H1 (cell line): ENCODE measurements at regions not wholly inside any gene's neighbourhood (a gene's known extent, or its start where the extent isn't known, plus 50 kb on each side); places are given as distances from the start of the nearest gene placed in this dataset.

Experiments
- CTCF ChIA-PET: fragments of 300-600 bp; sonication (Branson Sonifier 250); formaldehyde crosslinking; loops from one replicate; lab custom pipeline; 2021; ENCODE audit not compliant: partially characterized antibody; lab: Charles Lee
- POLR2A ChIA-PET: fragments of 300-600 bp; sonication (Branson Sonifier 250); formaldehyde crosslinking; loops from one replicate; lab custom pipeline; 2021; ENCODE audit warnings: inconsistent platforms; ENCODE audit not compliant: partially characterized antibody; lab: Charles Lee
- DNase-seq, 2 experiments: peaks; one replicate each; pipeline versions ENCODE4 v3.0.0 to v3.0.0-alpha.2; 2010 to 2022; ENCODE audit warnings: low spot score in 2 of 2, low read depth in 1 of 2, mixed read lengths in 1 of 2
- FAIRE-seq: peaks from 2 replicates; lab custom pipeline; 2011; peaks lifted over from hg19 to GRCh38; lab: Jason Lieb, UNC
- H2AFZ ChIP-seq: 2 replicates; pipeline ENCODE4 v1.8.1; 2012; ENCODE audit warnings: low read length, inconsistent platforms
- H2AK5ac ChIP-seq: 2 replicates; pipeline ENCODE4 v1.6.1; 2013; ENCODE audit warnings: low read depth, low read length
- H2BK120ac ChIP-seq: replicated peaks from 2 replicates; pipeline ENCODE3; 2013; ENCODE audit warnings: low read depth, low read length, inconsistent platforms
- H2BK12ac ChIP-seq: 2 replicates; pipeline ENCODE4 v1.6.1; 2013; ENCODE audit warnings: low read depth, low read length
- H2BK15ac ChIP-seq: 2 replicates; pipeline ENCODE4 v1.6.1; 2013; ENCODE audit warnings: low read length
- H2BK20ac ChIP-seq: 2 replicates; pipeline ENCODE4 v1.6.1; 2013; ENCODE audit warnings: low read length
- H2BK5ac ChIP-seq: 2 replicates; pipeline ENCODE4 v1.6.1; 2013; ENCODE audit warnings: low read depth, low read length
- H3K14ac ChIP-seq: 2 replicates; pipeline ENCODE4 v1.6.1; 2013; ENCODE audit warnings: inconsistent platforms; ENCODE audit not compliant: insufficient read length
- H3K18ac ChIP-seq: 2 replicates; pipeline ENCODE4 v1.6.1; 2013; ENCODE audit warnings: low read length; ENCODE audit errors: extremely low read depth
- H3K23ac ChIP-seq: 2 replicates; pipeline ENCODE4 v1.6.1; 2013; ENCODE audit warnings: inconsistent platforms; ENCODE audit not compliant: insufficient read length
- H3K23me2 ChIP-seq: 2 replicates; pipeline ENCODE4 v1.6.1; 2013; ENCODE audit warnings: low read depth, low read length
- H3K27ac ChIP-seq: 2 replicates; pipeline ENCODE4 v1.6.1; 2011; ENCODE audit warnings: low read depth, low read length, inconsistent platforms
- H3K27me3 ChIP-seq, 4 experiments: replicated peaks in 1 of 4; 1 replicate in 1 of 4; 2 replicates in 3 of 4; pipeline versions ENCODE4 v1.6.1 to v1.8.1; 2011 to 2013; ENCODE audit warnings: low read length in 3 of 4, mild to moderate bottlenecking in 3 of 4, inconsistent platforms in 2 of 4, mixed read lengths in 2 of 4, moderate library complexity in 1 of 4; ENCODE audit not compliant: control insufficient read depth in 3 of 4, insufficient read depth in 3 of 4; ENCODE audit errors: extremely low read depth in 1 of 4
- H3K36me3 ChIP-seq, 4 experiments: 2 replicates each; pipeline versions ENCODE4 v1.6.1 to v1.8.1; 2011 to 2013; ENCODE audit warnings: mild to moderate bottlenecking in 4 of 4, low read length in 3 of 4, moderate library complexity in 2 of 4, control low read depth in 1 of 4, inconsistent platforms in 1 of 4; ENCODE audit not compliant: insufficient read depth in 4 of 4, control insufficient read depth in 2 of 4
- H3K4ac ChIP-seq: replicated peaks from 2 replicates; pipeline ENCODE3; 2013; ENCODE audit warnings: low read length, low read depth, mixed read lengths, inconsistent platforms; ENCODE audit not compliant: insufficient read length
- H3K4me1 ChIP-seq, 4 experiments: replicated peaks in 1 of 4; 1 replicate in 1 of 4; 2 replicates in 3 of 4; pipeline versions ENCODE4 v1.6.1 to v1.8.1; 2011 to 2013; ENCODE audit warnings: low read length in 3 of 4, inconsistent platforms in 2 of 4, mixed read lengths in 1 of 4; ENCODE audit not compliant: insufficient read depth in 4 of 4, control insufficient read depth in 3 of 4
- H3K4me2 ChIP-seq, 2 experiments: 2 replicates each; pipeline versions ENCODE4 v1.6.1 to v1.8.1; 2011 to 2013; ENCODE audit warnings: low read depth in 2 of 2, low read length in 2 of 2, control low read depth in 1 of 2, inconsistent platforms in 1 of 2, mild to moderate bottlenecking in 1 of 2; ENCODE audit not compliant: insufficient read depth in 1 of 2
- H3K4me3 ChIP-seq, 4 experiments: fragments of 200-600, 300-600 bp in 1 of 4; sonication (generic), shearing (Covaris generic), sonication (Bioruptor Twin) in 1 of 4; 2 replicates each; pipeline versions ENCODE4 v1.5.1 to v1.8.1; 2011 to 2016; ENCODE audit warnings: low read length in 4 of 4, low read depth in 3 of 4, control low read depth in 2 of 4, inconsistent platforms in 2 of 4, mild to moderate bottlenecking in 2 of 4, mixed read lengths in 1 of 4, moderate library complexity in 1 of 4; ENCODE audit not compliant: insufficient read depth in 2 of 4; ENCODE audit errors: extremely low read depth in 1 of 4
- H3K56ac ChIP-seq: replicated peaks from 2 replicates; pipeline ENCODE3; 2013; ENCODE audit warnings: low read depth, mild to moderate bottlenecking, mixed read lengths, low read length, inconsistent platforms; ENCODE audit not compliant: insufficient read length
- H3K79me1 ChIP-seq: 2 replicates; pipeline ENCODE4 v1.6.1; 2013; ENCODE audit warnings: low read depth, low read length, control low read depth
- H3K79me2 ChIP-seq, 2 experiments: 2 replicates each; pipeline versions ENCODE4 v1.6.1 to v1.8.1; 2012 to 2013; ENCODE audit warnings: low read length in 2 of 2, mild to moderate bottlenecking in 2 of 2, inconsistent platforms in 1 of 2; ENCODE audit not compliant: insufficient read depth in 2 of 2, control insufficient read depth in 1 of 2
- H3K9ac ChIP-seq, 4 experiments: replicated peaks in 1 of 4; 1 replicate in 1 of 4; 2 replicates in 3 of 4; pipeline versions ENCODE4 v1.6.1 to v1.8.1; 2011 to 2013; ENCODE audit warnings: low read depth in 3 of 4, low read length in 3 of 4, control low read depth in 2 of 4, mild to moderate bottlenecking in 2 of 4, moderate library complexity in 2 of 4, inconsistent platforms in 1 of 4; ENCODE audit errors: extremely low read depth in 1 of 4
- H3K9me3 ChIP-seq, 2 experiments: 2 replicates each; pipeline versions ENCODE4 v1.6.1 to v1.8.1; 2012 to 2013; ENCODE audit warnings: mild to moderate bottlenecking in 2 of 2, moderate library complexity in 2 of 2, control low read depth in 1 of 2, inconsistent platforms in 1 of 2, low read depth in 1 of 2, low read length in 1 of 2, mixed read lengths in 1 of 2; ENCODE audit not compliant: insufficient read depth in 2 of 2
- H4K20me1 ChIP-seq, 2 experiments: replicated peaks in 1 of 2; 2 replicates each; pipeline versions ENCODE3 to v1.8.1; 2011 to 2013; ENCODE audit warnings: inconsistent platforms in 2 of 2, low read length in 2 of 2, mild to moderate bottlenecking in 1 of 2; ENCODE audit not compliant: insufficient read depth in 2 of 2, control insufficient read depth in 1 of 2
- H4K5ac ChIP-seq: 2 replicates; pipeline ENCODE4 v1.6.1; 2013; ENCODE audit warnings: low read length, low read depth, mixed read lengths, inconsistent platforms; ENCODE audit not compliant: insufficient read length
- H4K8ac ChIP-seq: 2 replicates; pipeline ENCODE4 v1.8.0; 2013; ENCODE audit warnings: mild to moderate bottlenecking, moderate library complexity, low read length, inconsistent platforms; ENCODE audit not compliant: insufficient read depth; ENCODE audit errors: extremely low read depth
- H4K91ac ChIP-seq: replicated peaks from 2 replicates; pipeline ENCODE3; 2013; ENCODE audit warnings: low read length, mixed read lengths, inconsistent platforms; ENCODE audit not compliant: insufficient read length
- ASH2L ChIP-seq: fragments of 200-600, 300-600 bp; sonication (generic); IDR thresholded peaks from one replicate; pipeline ENCODE4 v1.7.1; 2017; ENCODE audit warnings: low read length
- CBX5 ChIP-seq: fragments of 300-800, 300-1000 bp; sonication (generic); IDR thresholded peaks from 2 replicates; pipeline ENCODE4 v1.7.1; 2016; ENCODE audit warnings: antibody characterized with exemption, low read length, low read depth
- CHD2 ChIP-seq: IDR thresholded peaks from 2 replicates; pipeline ENCODE4 v1.6.1; 2012; ENCODE audit warnings: low read length, improper control_type of control experiment
- CTCF ChIP-seq, 3 experiments: IDR thresholded peaks; 1 replicate in 2 of 3; 2 replicates in 1 of 3; pipeline versions ENCODE4 v1.5.1 to v1.6.1; 2011; ENCODE audit warnings: low read length in 3 of 3, mild to moderate bottlenecking in 3 of 3, inconsistent platforms in 2 of 3, low read depth in 1 of 3, moderate library complexity in 1 of 3; ENCODE audit not compliant: insufficient read depth in 1 of 3; ENCODE audit errors: control extremely low read depth in 1 of 3
- FOSL1 ChIP-seq: IDR thresholded peaks from 2 replicates; pipeline ENCODE4 v1.6.1; 2011; ENCODE audit warnings: mild to moderate bottlenecking, low read depth, low read length, moderate library complexity; ENCODE audit not compliant: insufficient read depth
- HDAC6 ChIP-seq: IDR thresholded peaks from one replicate; pipeline ENCODE4 v1.7.1; 2012; ENCODE audit warnings: low read depth, mild to moderate bottlenecking, inconsistent platforms, low read length, moderate library complexity
- JUN ChIP-seq: IDR thresholded peaks from 2 replicates; pipeline ENCODE4 v1.6.1; 2011; ENCODE audit warnings: low read depth, mild to moderate bottlenecking, improper control_type of control experiment, low read length
- NANOG ChIP-seq: IDR thresholded peaks from 2 replicates; pipeline ENCODE4 v1.6.1; 2011; ENCODE audit warnings: low read length, low read depth, mild to moderate bottlenecking, inconsistent platforms; ENCODE audit not compliant: insufficient read depth, poor library complexity, severe bottlenecking
- RXRA ChIP-seq: IDR thresholded peaks from 2 replicates; pipeline ENCODE4 v1.6.1; 2011; ENCODE audit warnings: low read depth, mild to moderate bottlenecking, low read length, moderate library complexity; ENCODE audit not compliant: insufficient read depth
- SP2 ChIP-seq: IDR thresholded peaks from 2 replicates; pipeline ENCODE4 v1.6.1; 2012; ENCODE audit warnings: mild to moderate bottlenecking, low read length, inconsistent platforms
- SRF ChIP-seq: IDR thresholded peaks from 2 replicates; pipeline ENCODE4 v1.6.1; 2011; ENCODE audit warnings: mild to moderate bottlenecking, low read depth, low read length, moderate library complexity
- TBP ChIP-seq: IDR thresholded peaks from 2 replicates; pipeline ENCODE4 v1.6.1; 2011; ENCODE audit warnings: low read depth, low read length, improper control_type of control experiment
- TEAD4 ChIP-seq: IDR thresholded peaks from 2 replicates; pipeline ENCODE4 v1.6.1; 2012; ENCODE audit warnings: low read depth, low read length, inconsistent platforms, mixed read lengths
- WGBS, 2 experiments: shearing (Covaris generic) in 1 of 2; methylation state at CpG; one replicate each; pipeline versions ENCODE4 v1.1.6 to v1.1.7; 2013 to 2015; ENCODE audit warnings: low lambda C conversion rate in 2 of 2, mixed read lengths in 2 of 2, inconsistent platforms in 1 of 2, low coverage in 1 of 2, missing lambda C conversion rate in 1 of 2; ENCODE audit not compliant: insufficient replicate concordance in 2 of 2, insufficient coverage in 1 of 2, insufficient read length in 1 of 2; ENCODE audit errors: extremely low coverage in 1 of 2, missing lambda C conversion rate in 1 of 2; 5-methylcytosine and 5-hydroxymethylcytosine counted together

DNA sequence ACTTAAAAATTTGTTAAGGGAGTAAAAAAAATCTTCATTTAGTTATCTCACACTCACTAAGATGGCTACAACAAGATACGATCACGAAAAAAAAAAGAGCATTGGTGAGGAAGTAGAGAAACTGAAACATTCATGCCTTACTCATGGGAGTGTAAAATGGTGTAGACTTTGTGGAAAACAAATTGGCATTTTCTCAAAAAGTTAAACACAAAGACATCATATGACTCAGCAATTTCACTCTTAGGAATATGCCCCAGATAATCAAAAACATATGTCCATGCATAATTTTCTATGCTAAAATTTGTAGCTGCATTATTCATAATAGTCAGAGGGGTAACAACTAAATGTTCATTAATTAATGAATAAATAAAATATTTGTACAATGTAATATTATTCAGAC is 120.9 kb upstream of the IRAK1BP1 start:
- no peak overlapping the region for H3K14ac ChIP-seq
- H3K4me2 ChIP-seq, result no peak overlapping the region
- no peak for DNase-seq
- no peaks in the 10 kb centered on the region for H4K20me1 ChIP-seq
- H3K79me2 ChIP-seq, result no peaks in the 10 kb centered on the region
- no peaks in the 10 kb centered on the region for H3K23me2 ChIP-seq
- no peak overlapping the region for H2AK5ac ChIP-seq
- no peak overlapping the region for H3K18ac ChIP-seq
- no peaks in the 10 kb centered on the region for H3K4me1 ChIP-seq
- H3K9ac ChIP-seq, result no peak overlapping the region
- no peak overlapping the region for H2BK12ac ChIP-seq
- no peak overlapping the region for H2BK5ac ChIP-seq
- H3K27ac ChIP-seq, result no peak overlapping the region
- H3K4me3 ChIP-seq, result no peak overlapping the region
- no peak overlapping the region for H2BK15ac ChIP-seq
- ChIA-PET CTCF (no interaction called here), POLR2A (no interaction called here)
- no peak overlapping the region for H4K5ac ChIP-seq
- no peak overlapping the region for H2BK20ac ChIP-seq
- H2AFZ ChIP-seq, result no peak overlapping the region
- H3K56ac ChIP-seq, result no peak overlapping the region
- H3K79me1 ChIP-seq, result no peaks in the 10 kb centered on the region
- no peaks in the 10 kb centered on the region for H3K27me3 ChIP-seq
- no peak overlapping the region for H4K91ac ChIP-seq
- peaks cover 2 to 5% of the 10 kb centered on the region in 2 experiments; a peak in 2 of 4 replicates for H3K9me3 ChIP-seq
- H3K36me3 ChIP-seq, result no peaks in the 10 kb centered on the region
- WGBS, 2 experiments, result 91% methylated on average over 2 of the region's 2 CpGs; no CpG with 5 or more reads in 1 of the 2 experiments
- H4K8ac ChIP-seq, result no peak overlapping the region
- H3K4ac ChIP-seq, result no peak overlapping the region
- no peak overlapping the region for H3K23ac ChIP-seq
- no peak overlapping the region for H2BK120ac ChIP-seq
- no peak for FAIRE-seq
- TF ChIP-seq CHD2 (no peak), ASH2L (no peak), CBX5 (no peak), FOSL1 (no peak), SP2 (no peak), RXRA (no peak), JUN (no peak), CTCF (IDR thresholded peaks at IDR 0.05; ENCODE audit: control extremely low read depth in 1 of 3, insufficient read depth in 1 of 3, low read depth in 1 of 3, low read length in 3 of 3) (no peak), SRF (no peak), NANOG (no peak), TEAD4 (no peak), HDAC6 (no peak), TBP (no peak)
